Caco-2 (cell line): ENCODE measurements at regions not wholly inside any gene's neighbourhood (a gene's known extent, or its start where the extent isn't known, plus 50 kb on each side); places are given as distances from the start of the nearest gene placed in this dataset.

Experiments used
- BruUV-seq: library from RNA; stranded (reverse); fragments of 400-500 nt; replicated peaks from 2 replicates; lab custom pipeline; 2021; lab: Mats Ljungman, UMichigan
- CTCF ChIA-PET: fragments of 300-600 bp; sonication (Branson Sonifier 250); formaldehyde crosslinking; loops from one replicate; lab custom pipeline; 2022; ENCODE audit warnings: antibody characterized with exemption; lab: Charles Lee
- POLR2A ChIA-PET: fragments of 300-600 bp; sonication (Branson Sonifier 250); formaldehyde crosslinking; loops from one replicate; lab custom pipeline; 2022; ENCODE audit warnings: antibody characterized with exemption; lab: Charles Lee
- DNase-seq, 2 experiments: peaks; one replicate each; pipeline versions ENCODE4 v3.0.0 to v3.0.0-alpha.2; 2020 to 2022
- H3K27me3 ChIP-seq: replicated peaks from 2 replicates; pipeline ENCODE4 v1.6.0; 2011; ENCODE audit warnings: low read length; ENCODE audit not compliant: control insufficient read depth, insufficient read depth
- H3K36me3 ChIP-seq: 2 replicates; pipeline ENCODE4 v1.5.1; 2011; ENCODE audit warnings: low read length; ENCODE audit not compliant: control insufficient read depth, insufficient read depth
- H3K4me1 ChIP-seq: fragments of 250-450 bp; sonication (Bioruptor Pico); 2 replicates; pipeline ENCODE4 v1.5.1; 2020; ENCODE audit warnings: mild to moderate bottlenecking
- H3K4me3 ChIP-seq: 2 replicates; pipeline ENCODE4 v1.5.1; 2011; ENCODE audit warnings: low read depth, mild to moderate bottlenecking, control low read depth, low read length
- H3K9me3 ChIP-seq: fragments of 250-450 bp; sonication (Bioruptor Pico); 2 replicates; pipeline ENCODE4 v1.5.1; 2020; ENCODE audit warnings: mild to moderate bottlenecking, moderate library complexity
- H3K27ac Mint-ChIP-seq: one replicate; pipeline ENCODE4 v1.8.0; 2022; ENCODE audit warnings: mixed read lengths; ENCODE audit not compliant: unreplicated experiment
- H3K27me3 Mint-ChIP-seq: one replicate; pipeline ENCODE4 v1.8.0; 2022; ENCODE audit warnings: mixed read lengths; ENCODE audit not compliant: insufficient read depth, unreplicated experiment
- H3K36me3 Mint-ChIP-seq: one replicate; pipeline ENCODE4 v1.8.0; 2022; ENCODE audit warnings: mild to moderate bottlenecking, mixed read lengths; ENCODE audit not compliant: insufficient read depth, unreplicated experiment
- H3K4me1 Mint-ChIP-seq: one replicate; pipeline ENCODE4 v1.8.0; 2022; ENCODE audit warnings: low read depth, mixed read lengths; ENCODE audit not compliant: unreplicated experiment
- H3K4me3 Mint-ChIP-seq: one replicate; pipeline ENCODE4 v1.8.0; 2022; ENCODE audit warnings: mild to moderate bottlenecking, moderate library complexity, mixed read lengths; ENCODE audit not compliant: unreplicated experiment
- H3K9me3 Mint-ChIP-seq: one replicate; pipeline ENCODE4 v1.8.0; 2022; ENCODE audit warnings: mixed read lengths; ENCODE audit not compliant: unreplicated experiment
- CTCF ChIP-seq, 2 experiments: fragments of 200-600 bp in 1 of 2; IDR thresholded peaks; 1 replicate in 1 of 2; 2 replicates in 1 of 2; pipeline versions ENCODE4 v1.5.1 to v1.8.0; 2011 to 2022; ENCODE audit warnings: antibody characterized with exemption in 1 of 2, control low read depth in 1 of 2, inconsistent platforms in 1 of 2, low read depth in 1 of 2, low read length in 1 of 2, mild to moderate bottlenecking in 1 of 2, moderate library complexity in 1 of 2; ENCODE audit not compliant: insufficient read depth in 1 of 2, severe bottlenecking in 1 of 2, unreplicated experiment in 1 of 2
- intact Hi-C: fragments of 100-400 bp; cut with micrococcal nuclease; formaldehyde crosslinking; loops from one replicate; pipeline ENCODE4 v1.10.0; 2022; ENCODE audit not compliant: unreplicated experiment

DNA sequence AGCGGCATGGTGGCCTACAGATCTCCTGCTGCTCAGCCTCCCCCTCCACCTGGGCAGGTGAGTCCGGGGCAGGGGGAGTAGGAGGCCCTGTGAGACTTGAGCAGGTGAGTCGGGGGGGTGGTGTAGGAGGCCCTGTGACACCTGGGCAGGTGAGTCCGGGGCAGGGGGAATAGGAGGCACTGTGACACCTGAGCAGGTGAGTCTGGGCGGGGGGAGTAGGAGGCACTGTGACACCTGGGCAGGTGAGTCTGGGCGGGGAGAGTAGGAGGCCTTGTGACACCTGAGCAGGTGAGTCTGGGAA, 299.3 kb downstream of the BRD1 start:
- BruUV-seq: no TSS peak
- TF ChIP-seq CTCF (IDR thresholded peaks at IDR 0.05; ENCODE audit: insufficient read depth in 1 of 2, low read depth in 1 of 2, low read length in 1 of 2, severe bottlenecking in 1 of 2, unreplicated experiment in 1 of 2): no peak
- Mint-ChIP-seq H3K9me3 (no peaks in the 10 kb centered on the region), H3K4me1 (no peaks in the 10 kb centered on the region), H3K4me3 (no peak overlapping the region), H3K27ac (no peak overlapping the region), H3K36me3 (no peaks in the 10 kb centered on the region), H3K27me3 (no peaks in the 10 kb centered on the region)
- intact Hi-C loops: no loop called here
- H3K4me1 ChIP-seq: no peaks in the 10 kb centered on the region
- H3K27me3 ChIP-seq: no peaks in the 10 kb centered on the region
- ChIA-PET POLR2A (no interaction called here), CTCF (no interaction called here)
- H3K36me3 ChIP-seq: no peaks in the 10 kb centered on the region
- no peak for DNase-seq
- H3K4me3 ChIP-seq: no peak overlapping the region
- H3K9me3 ChIP-seq: no peaks in the 10 kb centered on the region

GRCh38 chr22:49527611-49528419, 299.9 kb downstream of the BRD1 start:
- intact Hi-C loops: no loop called here
- no peak overlapping the region for H3K27ac Mint-ChIP-seq
- no peaks in the 10 kb centered on the region for H3K9me3 Mint-ChIP-seq
- ChIA-PET POLR2A (no interaction called here), CTCF (no interaction called here)
- Histone ChIP-seq H3K4me3 (no peak overlapping the region), H3K27me3 (no peaks in the 10 kb centered on the region), H3K9me3 (no peaks in the 10 kb centered on the region), H3K4me1 (no peaks in the 10 kb centered on the region), H3K36me3 (no peaks in the 10 kb centered on the region)
- no peak for TF ChIP-seq CTCF (IDR thresholded peaks at IDR 0.05; ENCODE audit: insufficient read depth in 1 of 2, low read depth in 1 of 2, low read length in 1 of 2, severe bottlenecking in 1 of 2, unreplicated experiment in 1 of 2)
- no peak for DNase-seq
- BruUV-seq: no TSS peak
- no peaks in the 10 kb centered on the region for H3K4me1 Mint-ChIP-seq
- no peaks in the 10 kb centered on the region for H3K36me3 Mint-ChIP-seq
- no peak overlapping the region for H3K4me3 Mint-ChIP-seq
- no peaks in the 10 kb centered on the region for H3K27me3 Mint-ChIP-seq

GRCh38 chr22:49525801-49526535, 301.7 kb downstream of the BRD1 start:
- no peak for DNase-seq
- no peak overlapping the region for H3K4me3 Mint-ChIP-seq
- BruUV-seq: no TSS peak
- no peaks in the 10 kb centered on the region for H3K36me3 Mint-ChIP-seq
- no peak for TF ChIP-seq CTCF (IDR thresholded peaks at IDR 0.05; ENCODE audit: insufficient read depth in 1 of 2, low read depth in 1 of 2, low read length in 1 of 2, severe bottlenecking in 1 of 2, unreplicated experiment in 1 of 2)
- POLR2A ChIA-PET: no interaction called here
- no peak overlapping the region for H3K4me3 ChIP-seq
- H3K9me3 Mint-ChIP-seq: no peaks in the 10 kb centered on the region
- H3K4me1 Mint-ChIP-seq: no peaks in the 10 kb centered on the region
- no peaks in the 10 kb centered on the region for H3K9me3 ChIP-seq
- no peaks in the 10 kb centered on the region for H3K36me3 ChIP-seq
- H3K27me3 ChIP-seq: no peaks in the 10 kb centered on the region
- H3K4me1 ChIP-seq: no peaks in the 10 kb centered on the region
- H3K27me3 Mint-ChIP-seq: no peaks in the 10 kb centered on the region
- intact Hi-C loops: no loop called here
- H3K27ac Mint-ChIP-seq: no peak overlapping the region
- CTCF ChIA-PET: no interaction called here
